ENCODE measurements at regions not wholly inside any gene's neighbourhood (a gene's known extent, or its start where the extent isn't known, plus 50 kb on each side); places are given as distances from the start of the nearest gene placed in this dataset.

DNA sequence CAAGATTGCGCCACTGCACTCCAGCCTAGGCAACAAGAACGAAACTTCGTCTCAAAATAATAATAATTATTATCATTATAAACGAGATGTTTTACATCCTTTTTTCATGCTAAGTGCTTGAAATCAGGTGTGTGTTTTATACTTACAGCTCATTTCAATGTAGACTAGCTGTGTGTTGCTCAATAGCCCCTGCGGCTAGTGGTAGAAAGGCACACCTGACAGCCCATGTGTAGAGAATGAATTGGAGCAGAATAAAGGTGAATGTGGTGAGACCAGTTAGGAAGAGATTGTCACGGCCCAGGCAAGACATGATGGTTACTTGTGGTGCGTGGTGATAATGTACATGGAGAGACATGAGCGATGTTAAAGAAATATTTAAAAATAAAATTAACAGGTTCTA is 86.7 kb upstream of the TMEM26 start:
- Histone ChIP-seq H3K9ac (ENCODE audit: insufficient read depth, low read length) (no peak overlapping the region), H3K79me2 (ENCODE audit: control insufficient read depth, insufficient read depth, low read length) (no peaks in the 10 kb centered on the region), H3K36me3 (ENCODE audit: control insufficient read depth, insufficient read depth, low read length) (no peaks in the 10 kb centered on the region), H3K27me3 (ENCODE audit: control insufficient read depth, insufficient read depth, low read length) (no peaks in the 10 kb centered on the region), H2AFZ (ENCODE audit: low read length) (no peak overlapping the region), H3K27ac (ENCODE audit: insufficient read depth, low read length) (no peak overlapping the region), H3K9me3 (ENCODE audit: control insufficient read depth, insufficient read depth, low read depth, low read length) (no peaks in the 10 kb centered on the region), H4K20me1 (ENCODE audit: control insufficient read depth, extremely low read depth, insufficient read depth, low read length) (no peaks in the 10 kb centered on the region), H3K4me2 (ENCODE audit: extremely low read depth, insufficient read depth, low read length) (no peak overlapping the region), H3K4me3 (replicated peaks in 1 of 4; ENCODE audit: control extremely low read depth in 1 of 4, insufficient read depth in 1 of 4, low read depth in 3 of 4, low read length in 4 of 4) (no peak overlapping the region), H3K4me1 (ENCODE audit: control insufficient read depth, extremely low read depth, insufficient read depth, low read length) (no peaks in the 10 kb centered on the region)
- TF ChIP-seq, protein P1, sequence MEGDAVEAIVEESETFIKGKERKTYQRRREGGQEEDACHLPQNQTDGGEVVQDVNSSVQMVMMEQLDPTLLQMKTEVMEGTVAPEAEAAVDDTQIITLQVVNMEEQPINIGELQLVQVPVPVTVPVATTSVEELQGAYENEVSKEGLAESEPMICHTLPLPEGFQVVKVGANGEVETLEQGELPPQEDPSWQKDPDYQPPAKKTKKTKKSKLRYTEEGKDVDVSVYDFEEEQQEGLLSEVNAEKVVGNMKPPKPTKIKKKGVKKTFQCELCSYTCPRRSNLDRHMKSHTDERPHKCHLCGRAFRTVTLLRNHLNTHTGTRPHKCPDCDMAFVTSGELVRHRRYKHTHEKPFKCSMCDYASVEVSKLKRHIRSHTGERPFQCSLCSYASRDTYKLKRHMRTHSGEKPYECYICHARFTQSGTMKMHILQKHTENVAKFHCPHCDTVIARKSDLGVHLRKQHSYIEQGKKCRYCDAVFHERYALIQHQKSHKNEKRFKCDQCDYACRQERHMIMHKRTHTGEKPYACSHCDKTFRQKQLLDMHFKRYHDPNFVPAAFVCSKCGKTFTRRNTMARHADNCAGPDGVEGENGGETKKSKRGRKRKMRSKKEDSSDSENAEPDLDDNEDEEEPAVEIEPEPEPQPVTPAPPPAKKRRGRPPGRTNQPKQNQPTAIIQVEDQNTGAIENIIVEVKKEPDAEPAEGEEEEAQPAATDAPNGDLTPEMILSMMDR (conservative IDR thresholded peaks at IDR 0.05 in 1 of 2, IDR thresholded peaks at IDR 0.05 in 1 of 2; ENCODE audit: low read depth in 1 of 2, low read length in 2 of 2), result no peak
- no peak for TF ChIP-seq EZH2 (IDR thresholded peaks at IDR 0.05; ENCODE audit: low read length, missing control alignments)
- DNase-seq (ENCODE audit: low read depth in 2 of 2), result no peak

DNA sequence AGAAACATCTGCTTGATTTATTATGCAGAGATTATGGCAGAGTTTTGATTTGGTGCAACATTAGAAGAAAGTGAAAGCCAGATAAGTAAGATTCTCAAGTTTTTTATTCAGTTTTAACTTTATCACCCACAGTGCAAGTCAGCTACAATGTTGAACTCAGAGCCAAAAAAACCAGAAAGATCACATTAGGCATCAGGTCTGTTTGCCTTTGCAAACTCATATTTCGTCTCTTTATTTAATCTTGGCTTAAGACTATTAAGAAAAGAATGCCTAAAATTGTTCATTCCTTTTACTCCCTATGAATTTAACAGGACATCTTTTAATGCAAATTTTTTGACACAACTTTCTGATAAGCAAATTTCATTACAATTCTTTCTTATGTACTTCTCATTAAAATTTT is 76.0 kb upstream of the TMEM26 start:
- Histone ChIP-seq H3K4me2 (ENCODE audit: extremely low read depth, insufficient read depth, low read length) (peak overlapping the region; percentile 44), H3K9ac (ENCODE audit: insufficient read depth, low read length) (no peak overlapping the region), H3K4me3 (replicated peaks in 1 of 4; ENCODE audit: control extremely low read depth in 1 of 4, insufficient read depth in 1 of 4, low read depth in 3 of 4, low read length in 4 of 4) (no peak overlapping the region), H3K9me3 (ENCODE audit: control insufficient read depth, insufficient read depth, low read depth, low read length) (no peaks in the 10 kb centered on the region), H3K79me2 (ENCODE audit: control insufficient read depth, insufficient read depth, low read length) (no peaks in the 10 kb centered on the region), H3K27me3 (ENCODE audit: control insufficient read depth, insufficient read depth, low read length) (no peaks in the 10 kb centered on the region), H4K20me1 (ENCODE audit: control insufficient read depth, extremely low read depth, insufficient read depth, low read length) (no peaks in the 10 kb centered on the region), H3K4me1 (ENCODE audit: control insufficient read depth, extremely low read depth, insufficient read depth, low read length) (no peaks in the 10 kb centered on the region), H3K36me3 (ENCODE audit: control insufficient read depth, insufficient read depth, low read length) (no peaks in the 10 kb centered on the region), H3K27ac (ENCODE audit: insufficient read depth, low read length) (no peak overlapping the region), H2AFZ (ENCODE audit: low read length) (no peak overlapping the region)
- peak in 1 of 2 donors; percentile 24 for DNase-seq (ENCODE audit: low read depth in 2 of 2)
- TF ChIP-seq EZH2 (IDR thresholded peaks at IDR 0.05; ENCODE audit: low read length, missing control alignments), result no peak
- TF ChIP-seq, protein P1 (conservative IDR thresholded peaks at IDR 0.05 in 1 of 2, IDR thresholded peaks at IDR 0.05 in 1 of 2; ENCODE audit: low read depth in 1 of 2, low read length in 2 of 2), result no peak

DNA sequence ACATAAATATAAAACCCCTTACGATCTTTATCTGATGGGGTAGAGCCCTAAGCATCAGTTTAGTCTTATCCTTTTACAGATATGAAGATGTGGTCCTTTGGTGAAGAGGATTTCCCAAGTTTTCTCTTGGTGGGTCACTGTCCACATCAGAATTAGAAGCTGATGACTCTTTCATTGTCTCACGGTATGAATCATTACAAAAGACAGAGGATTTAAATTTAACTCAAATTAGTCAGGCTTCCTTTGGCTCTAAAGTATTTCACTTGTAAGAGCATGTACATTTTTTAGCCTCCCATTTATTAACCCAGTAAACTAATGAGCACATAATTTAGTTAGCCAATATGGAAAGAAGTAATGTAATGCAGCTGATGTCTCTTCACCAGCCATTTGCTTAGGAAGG is 49.9 kb upstream of the TMEM26 start:
- Histone ChIP-seq H3K4me1 (ENCODE audit: control insufficient read depth, extremely low read depth, insufficient read depth, low read length) (no peaks in the 10 kb centered on the region), H3K27ac (ENCODE audit: insufficient read depth, low read length) (no peak overlapping the region), H3K9ac (ENCODE audit: insufficient read depth, low read length) (no peak overlapping the region), H3K27me3 (ENCODE audit: control insufficient read depth, insufficient read depth, low read length) (no peaks in the 10 kb centered on the region), H2AFZ (ENCODE audit: low read length) (no peak overlapping the region), H3K79me2 (ENCODE audit: control insufficient read depth, insufficient read depth, low read length) (no peaks in the 10 kb centered on the region), H3K36me3 (ENCODE audit: control insufficient read depth, insufficient read depth, low read length) (no peaks in the 10 kb centered on the region), H4K20me1 (ENCODE audit: control insufficient read depth, extremely low read depth, insufficient read depth, low read length) (no peaks in the 10 kb centered on the region), H3K4me3 (replicated peaks in 1 of 4; ENCODE audit: control extremely low read depth in 1 of 4, insufficient read depth in 1 of 4, low read depth in 3 of 4, low read length in 4 of 4) (no peak overlapping the region), H3K9me3 (ENCODE audit: control insufficient read depth, insufficient read depth, low read depth, low read length) (no peaks in the 10 kb centered on the region), H3K4me2 (ENCODE audit: extremely low read depth, insufficient read depth, low read length) (no peak overlapping the region)
- TF ChIP-seq, protein P1 (conservative IDR thresholded peaks at IDR 0.05 in 1 of 2, IDR thresholded peaks at IDR 0.05 in 1 of 2; ENCODE audit: low read depth in 1 of 2, low read length in 2 of 2), result no peak
- no peak for TF ChIP-seq EZH2 (IDR thresholded peaks at IDR 0.05; ENCODE audit: low read length, missing control alignments)
- peak in 1 of 2 donors; percentile 62 for DNase-seq (ENCODE audit: low read depth in 2 of 2)
